ENCODE measurements at regions not wholly inside any gene's neighbourhood (a gene's known extent, or its start where the extent isn't known, plus 50 kb on each side); places are given as distances from the start of the nearest gene placed in this dataset.

- ChIA-PET POLR2A (no interaction called here), CTCF (no interaction called here)
- no peaks in the 10 kb centered on the region for H4K20me1 ChIP-seq (replicated peaks; ENCODE audit: control insufficient read depth, extremely low read depth, insufficient read depth, low read length)
- DNase-seq (ENCODE audit: low read depth, low spot score) (no peak), FAIRE-seq (no peak)
- H3K36me3 ChIP-seq (ENCODE audit: control insufficient read depth in 2 of 2, extremely low read depth in 1 of 2, insufficient read depth in 2 of 2, low read length in 2 of 2), result no peaks in the 10 kb centered on the region
- H3K27ac ChIP-seq (ENCODE audit: insufficient read depth, low read depth, low read length), result no peak overlapping the region
- H3K27me3 ChIP-seq (ENCODE audit: control insufficient read depth in 2 of 2, insufficient read depth in 2 of 2, low read length in 2 of 2), result no peaks in the 10 kb centered on the region
- H3K4me1 ChIP-seq (ENCODE audit: control insufficient read depth, extremely low read depth, insufficient read depth, low read length), result no peaks in the 10 kb centered on the region
- TF ChIP-seq JUN (IDR thresholded peaks at IDR 0.05; ENCODE audit: borderline replicate concordance, insufficient read depth, insufficient read length, low read depth), result no peak
- no peak for TF ChIP-seq GATA2 (IDR thresholded peaks at IDR 0.05; ENCODE audit: insufficient read depth, insufficient read length, low read depth, low read length)
- no peak for TF ChIP-seq POLR2AphosphoS5 (IDR thresholded peaks at IDR 0.05; ENCODE audit: insufficient read depth, low read depth, low read length)
- no peak for TF ChIP-seq CTCF (IDR thresholded peaks at IDR 0.05; ENCODE audit: extremely low read depth in 1 of 2, insufficient read depth in 1 of 2, low read depth in 1 of 2, low read length in 2 of 2)
- TF ChIP-seq EZH2 (IDR thresholded peaks at IDR 0.05; ENCODE audit: borderline replicate concordance, low read depth, low read length, severe bottlenecking), result no peak
- no peak overlapping the region for H2AFZ ChIP-seq (ENCODE audit: low read depth, low read length)
- no peaks in the 10 kb centered on the region for H3K9me3 ChIP-seq (replicated peaks; ENCODE audit: control insufficient read depth, insufficient read depth, low read length)
- no peaks in the 10 kb centered on the region for H3K79me2 ChIP-seq (ENCODE audit: control insufficient read depth, insufficient read depth, low read length)
- intact Hi-C loops (cut with micrococcal nuclease), result no loop called here
- H3K4me3 ChIP-seq (replicated peaks in 1 of 3; ENCODE audit: insufficient read depth in 1 of 3, low read depth in 1 of 3, low read length in 3 of 3), result no peak overlapping the region
- H3K9me1 ChIP-seq (replicated peaks; ENCODE audit: control insufficient read depth, extremely low read depth, insufficient read depth, low read length), result no peaks in the 10 kb centered on the region
- no peak overlapping the region for H3K9ac ChIP-seq (replicated peaks; ENCODE audit: extremely low read depth, insufficient read depth, low read length)
- BruUV-seq (replicated peaks), result no TSS peak
- no peak overlapping the region for H3K4me2 ChIP-seq (ENCODE audit: insufficient read depth, low read length)
- dilution Hi-C loops (cut with MboI; ENCODE audit: extremely low pct_ligation_motif_present, low sequenced_read_pairs), result no loop called here
Measured at GRCh38 chr11:79512706-79513469, 72.1 kb upstream of the TENM4 start.
